Keratinocyte (primary cell): ENCODE measurements at regions not wholly inside any gene's neighbourhood (a gene's known extent, or its start where the extent isn't known, plus 50 kb on each side); places are given as distances from the start of the nearest gene placed in this dataset.

Experiments used
- DNase-seq: peaks from one replicate; pipeline ENCODE4 v3.0.0-alpha.2; 2011; ENCODE audit warnings: low read depth, missing footprints, low spot score
- FAIRE-seq: peaks from 2 replicates; lab custom pipeline; 2011; peaks lifted over from hg19 to GRCh38; lab: Jason Lieb, UNC
- H2AFZ ChIP-seq: 2 replicates; pipeline ENCODE4 v1.6.0; 2012; ENCODE audit warnings: low read length, control low read depth, inconsistent platforms; ENCODE audit not compliant: control insufficient read depth
- H3K27ac ChIP-seq: 2 replicates; pipeline ENCODE4 v1.5.1; 2011; ENCODE audit warnings: low read length; ENCODE audit not compliant: control insufficient read depth, insufficient read depth
- H3K27me3 ChIP-seq: 3 replicates; pipeline ENCODE4 v1.6.0; 2011; ENCODE audit warnings: low read length; ENCODE audit not compliant: control insufficient read depth, insufficient read depth; ENCODE audit errors: extremely low read depth
- H3K36me3 ChIP-seq, 2 experiments: 2 replicates in 1 of 2; 3 replicates in 1 of 2; pipeline ENCODE4 v1.5.1; 2011; ENCODE audit warnings: low read length in 2 of 2, mild to moderate bottlenecking in 1 of 2; ENCODE audit not compliant: control insufficient read depth in 2 of 2, insufficient read depth in 2 of 2; ENCODE audit errors: extremely low read depth in 1 of 2
- H3K4me1 ChIP-seq: 3 replicates; pipeline ENCODE4 v1.5.1; 2011; ENCODE audit warnings: low read length; ENCODE audit not compliant: control insufficient read depth, insufficient read depth; ENCODE audit errors: extremely low read depth
- H3K4me2 ChIP-seq: 3 replicates; pipeline ENCODE4 v1.6.0; 2011; ENCODE audit warnings: low read depth, low read length; ENCODE audit not compliant: control insufficient read depth, insufficient read depth; ENCODE audit errors: extremely low read depth
- H3K4me3 ChIP-seq, 3 experiments: fragments of 200-600 bp in 1 of 3; sonication (generic) in 1 of 3; 2 replicates in 2 of 3; 3 replicates in 1 of 3; pipeline ENCODE4 v1.5.1; 2011 to 2016; ENCODE audit warnings: low read length in 3 of 3, mild to moderate bottlenecking in 3 of 3, control low read depth in 2 of 3, inconsistent platforms in 1 of 3, low read depth in 1 of 3, mixed read lengths in 1 of 3, mixed run types in 1 of 3, moderate library complexity in 1 of 3; ENCODE audit not compliant: control insufficient read depth in 2 of 3, insufficient read depth in 2 of 3; ENCODE audit errors: extremely low read depth in 1 of 3
- H3K79me2 ChIP-seq: 2 replicates; pipeline ENCODE4 v1.6.0; 2012; ENCODE audit warnings: low read length; ENCODE audit not compliant: control insufficient read depth, insufficient read depth
- H3K9ac ChIP-seq: 3 replicates; pipeline ENCODE4 v1.6.0; 2011; ENCODE audit warnings: low read length; ENCODE audit not compliant: control insufficient read depth, insufficient read depth; ENCODE audit errors: extremely low read depth
- H3K9me1 ChIP-seq: 3 replicates; pipeline ENCODE4 v1.6.0; 2011; ENCODE audit warnings: low read length; ENCODE audit not compliant: control insufficient read depth, insufficient read depth; ENCODE audit errors: extremely low read depth
- H3K9me3 ChIP-seq: 2 replicates; pipeline ENCODE4 v1.5.1; 2012; ENCODE audit warnings: low read depth, low read length; ENCODE audit not compliant: control insufficient read depth
- H4K20me1 ChIP-seq: 3 replicates; pipeline ENCODE4 v1.6.0; 2011; ENCODE audit warnings: low read length; ENCODE audit not compliant: control insufficient read depth, insufficient read depth; ENCODE audit errors: extremely low read depth
- EZH2 ChIP-seq: IDR thresholded peaks from one replicate; pipeline ENCODE4 v1.6.1; 2012; ENCODE audit warnings: inconsistent platforms, mild to moderate bottlenecking, low read length, moderate library complexity
- dilution Hi-C: fragments of 300-500 bp; cut with MboI; formaldehyde crosslinking; loops from one replicate; pipeline ENCODE4 v1.7.0; 2020; ENCODE audit warnings: low sequenced_read_pairs; ENCODE audit not compliant: extremely low pct_ligation_motif_present
- TF ChIP-seq, protein P1 (sequence below), 3 experiments: IDR thresholded peaks in 1 of 3; conservative IDR thresholded peaks in 1 of 3; optimal IDR thresholded peaks in 1 of 3; 2 replicates in 2 of 3; 3 replicates in 1 of 3; pipeline versions ENCODE3 to v1.5.1; 2011; ENCODE audit warnings: low read length in 3 of 3, mild to moderate bottlenecking in 3 of 3, moderate library complexity in 2 of 3, control low read depth in 1 of 3, inconsistent platforms in 1 of 3; ENCODE audit not compliant: insufficient read depth in 2 of 3; ENCODE audit errors: extremely low read depth in 1 of 3

DNA sequence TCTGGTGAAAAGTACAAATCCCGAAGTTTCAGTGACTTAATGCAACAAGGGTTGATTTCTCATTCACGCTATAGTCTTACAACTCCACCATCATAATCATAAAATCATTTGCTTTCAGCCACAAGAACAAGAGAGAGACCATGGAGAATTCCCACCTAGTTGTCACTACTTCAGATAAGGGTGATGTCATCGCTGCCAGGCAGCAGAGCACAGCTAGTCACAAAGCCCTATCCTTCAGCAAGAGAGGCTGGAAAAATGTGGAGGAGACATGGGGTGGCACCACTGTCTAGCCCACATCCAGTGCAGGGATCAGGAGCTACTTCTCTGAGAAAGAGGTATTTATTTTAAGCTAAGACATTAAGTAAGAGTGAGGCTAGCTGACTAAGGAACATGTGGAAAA lies 356.1 kb downstream of the YTHDC2 start:
- Histone ChIP-seq H3K27me3 (no peaks in the 10 kb centered on the region), H3K9me1 (no peaks in the 10 kb centered on the region), H3K4me3 (no peak overlapping the region), H3K36me3 (no peaks in the 10 kb centered on the region), H3K9me3 (no peaks in the 10 kb centered on the region), H3K9ac (no peak overlapping the region), H4K20me1 (no peaks in the 10 kb centered on the region), H3K27ac (no peak overlapping the region), H2AFZ (no peak overlapping the region), H3K79me2 (no peaks in the 10 kb centered on the region), H3K4me2 (no peak overlapping the region), H3K4me1 (no peaks in the 10 kb centered on the region)
- DNase-seq (no peak), FAIRE-seq (no peak)
- dilution Hi-C loops = no loop called here
- no peak for TF ChIP-seq EZH2
- TF ChIP-seq, protein P1, sequence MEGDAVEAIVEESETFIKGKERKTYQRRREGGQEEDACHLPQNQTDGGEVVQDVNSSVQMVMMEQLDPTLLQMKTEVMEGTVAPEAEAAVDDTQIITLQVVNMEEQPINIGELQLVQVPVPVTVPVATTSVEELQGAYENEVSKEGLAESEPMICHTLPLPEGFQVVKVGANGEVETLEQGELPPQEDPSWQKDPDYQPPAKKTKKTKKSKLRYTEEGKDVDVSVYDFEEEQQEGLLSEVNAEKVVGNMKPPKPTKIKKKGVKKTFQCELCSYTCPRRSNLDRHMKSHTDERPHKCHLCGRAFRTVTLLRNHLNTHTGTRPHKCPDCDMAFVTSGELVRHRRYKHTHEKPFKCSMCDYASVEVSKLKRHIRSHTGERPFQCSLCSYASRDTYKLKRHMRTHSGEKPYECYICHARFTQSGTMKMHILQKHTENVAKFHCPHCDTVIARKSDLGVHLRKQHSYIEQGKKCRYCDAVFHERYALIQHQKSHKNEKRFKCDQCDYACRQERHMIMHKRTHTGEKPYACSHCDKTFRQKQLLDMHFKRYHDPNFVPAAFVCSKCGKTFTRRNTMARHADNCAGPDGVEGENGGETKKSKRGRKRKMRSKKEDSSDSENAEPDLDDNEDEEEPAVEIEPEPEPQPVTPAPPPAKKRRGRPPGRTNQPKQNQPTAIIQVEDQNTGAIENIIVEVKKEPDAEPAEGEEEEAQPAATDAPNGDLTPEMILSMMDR (optimal IDR thresholded peaks at IDR 0.05 in 1 of 3, IDR thresholded peaks at IDR 0.05 in 1 of 3, conservative IDR thresholded peaks at IDR 0.05 in 1 of 3; ENCODE audit: extremely low read depth in 1 of 3, insufficient read depth in 2 of 3, low read length in 3 of 3) = no peak

DNA sequence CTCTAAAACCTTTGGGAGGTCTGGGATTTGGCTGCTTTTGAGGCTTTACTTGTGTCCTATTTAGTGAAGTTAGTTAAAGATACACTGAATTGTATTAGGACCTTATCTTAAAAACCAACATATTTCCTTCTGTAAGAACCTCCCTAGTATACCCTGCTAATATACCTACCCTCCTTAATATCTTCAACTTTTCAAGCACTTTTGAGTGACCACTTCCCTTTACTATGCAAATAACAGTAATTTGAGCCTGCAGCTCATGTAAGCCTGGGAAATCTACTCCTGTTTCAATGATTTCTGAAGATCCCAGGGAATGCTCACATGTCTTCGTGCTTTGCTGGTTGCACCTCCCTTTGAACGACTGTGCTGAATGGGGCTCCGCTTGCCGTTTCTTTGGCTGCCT lies 358.5 kb downstream of the YTHDC2 start:
- Histone ChIP-seq H3K27ac (no peak overlapping the region), H3K4me3 (no peak overlapping the region), H3K4me1 (no peaks in the 10 kb centered on the region), H3K79me2 (no peaks in the 10 kb centered on the region), H2AFZ (no peak overlapping the region), H3K9ac (no peak overlapping the region), H3K9me1 (no peaks in the 10 kb centered on the region), H3K9me3 (no peaks in the 10 kb centered on the region), H3K36me3 (no peaks in the 10 kb centered on the region), H3K27me3 (no peaks in the 10 kb centered on the region), H4K20me1 (no peaks in the 10 kb centered on the region), H3K4me2 (no peak overlapping the region)
- DNase-seq = no peak
- dilution Hi-C loops = no loop called here
- FAIRE-seq = no peak
- TF ChIP-seq, protein P1 (optimal IDR thresholded peaks at IDR 0.05 in 1 of 3, IDR thresholded peaks at IDR 0.05 in 1 of 3, conservative IDR thresholded peaks at IDR 0.05 in 1 of 3; ENCODE audit: extremely low read depth in 1 of 3, insufficient read depth in 2 of 3, low read length in 3 of 3) = no peak
- TF ChIP-seq EZH2 = no peak
